Keratinocyte (primary cell): ENCODE measurements at regions not wholly inside any gene's neighbourhood (a gene's known extent, or its start where the extent isn't known, plus 50 kb on each side); places are given as distances from the start of the nearest gene placed in this dataset.

Experiments used
- DNase-seq: peaks from one replicate; pipeline ENCODE4 v3.0.0-alpha.2; 2011; ENCODE audit warnings: low read depth, missing footprints, low spot score
- FAIRE-seq: peaks from 2 replicates; lab custom pipeline; 2011; peaks lifted over from hg19 to GRCh38; lab: Jason Lieb, UNC
- H2AFZ ChIP-seq: 2 replicates; pipeline ENCODE4 v1.6.0; 2012; ENCODE audit warnings: low read length, control low read depth, inconsistent platforms; ENCODE audit not compliant: control insufficient read depth
- H3K27ac ChIP-seq: 2 replicates; pipeline ENCODE4 v1.5.1; 2011; ENCODE audit warnings: low read length; ENCODE audit not compliant: control insufficient read depth, insufficient read depth
- H3K27me3 ChIP-seq: 3 replicates; pipeline ENCODE4 v1.6.0; 2011; ENCODE audit warnings: low read length; ENCODE audit not compliant: control insufficient read depth, insufficient read depth; ENCODE audit errors: extremely low read depth
- H3K36me3 ChIP-seq, 2 experiments: 2 replicates in 1 of 2; 3 replicates in 1 of 2; pipeline ENCODE4 v1.5.1; 2011; ENCODE audit warnings: low read length in 2 of 2, mild to moderate bottlenecking in 1 of 2; ENCODE audit not compliant: control insufficient read depth in 2 of 2, insufficient read depth in 2 of 2; ENCODE audit errors: extremely low read depth in 1 of 2
- H3K4me1 ChIP-seq: 3 replicates; pipeline ENCODE4 v1.5.1; 2011; ENCODE audit warnings: low read length; ENCODE audit not compliant: control insufficient read depth, insufficient read depth; ENCODE audit errors: extremely low read depth
- H3K4me2 ChIP-seq: 3 replicates; pipeline ENCODE4 v1.6.0; 2011; ENCODE audit warnings: low read depth, low read length; ENCODE audit not compliant: control insufficient read depth, insufficient read depth; ENCODE audit errors: extremely low read depth
- H3K4me3 ChIP-seq, 3 experiments: fragments of 200-600 bp in 1 of 3; sonication (generic) in 1 of 3; 2 replicates in 2 of 3; 3 replicates in 1 of 3; pipeline ENCODE4 v1.5.1; 2011 to 2016; ENCODE audit warnings: low read length in 3 of 3, mild to moderate bottlenecking in 3 of 3, control low read depth in 2 of 3, inconsistent platforms in 1 of 3, low read depth in 1 of 3, mixed read lengths in 1 of 3, mixed run types in 1 of 3, moderate library complexity in 1 of 3; ENCODE audit not compliant: control insufficient read depth in 2 of 3, insufficient read depth in 2 of 3; ENCODE audit errors: extremely low read depth in 1 of 3
- H3K79me2 ChIP-seq: 2 replicates; pipeline ENCODE4 v1.6.0; 2012; ENCODE audit warnings: low read length; ENCODE audit not compliant: control insufficient read depth, insufficient read depth
- H3K9ac ChIP-seq: 3 replicates; pipeline ENCODE4 v1.6.0; 2011; ENCODE audit warnings: low read length; ENCODE audit not compliant: control insufficient read depth, insufficient read depth; ENCODE audit errors: extremely low read depth
- H3K9me1 ChIP-seq: 3 replicates; pipeline ENCODE4 v1.6.0; 2011; ENCODE audit warnings: low read length; ENCODE audit not compliant: control insufficient read depth, insufficient read depth; ENCODE audit errors: extremely low read depth
- H3K9me3 ChIP-seq: 2 replicates; pipeline ENCODE4 v1.5.1; 2012; ENCODE audit warnings: low read depth, low read length; ENCODE audit not compliant: control insufficient read depth
- H4K20me1 ChIP-seq: 3 replicates; pipeline ENCODE4 v1.6.0; 2011; ENCODE audit warnings: low read length; ENCODE audit not compliant: control insufficient read depth, insufficient read depth; ENCODE audit errors: extremely low read depth
- CTCF ChIP-seq, 3 experiments: IDR thresholded peaks in 1 of 3; conservative IDR thresholded peaks in 1 of 3; optimal IDR thresholded peaks in 1 of 3; 2 replicates in 2 of 3; 3 replicates in 1 of 3; pipeline versions ENCODE3 to v1.5.1; 2011; ENCODE audit warnings: low read length in 3 of 3, mild to moderate bottlenecking in 3 of 3, moderate library complexity in 2 of 3, control low read depth in 1 of 3, inconsistent platforms in 1 of 3; ENCODE audit not compliant: insufficient read depth in 2 of 3; ENCODE audit errors: extremely low read depth in 1 of 3
- EZH2 ChIP-seq: IDR thresholded peaks from one replicate; pipeline ENCODE4 v1.6.1; 2012; ENCODE audit warnings: inconsistent platforms, mild to moderate bottlenecking, low read length, moderate library complexity
- dilution Hi-C: fragments of 300-500 bp; cut with MboI; formaldehyde crosslinking; loops from one replicate; pipeline ENCODE4 v1.7.0; 2020; ENCODE audit warnings: low sequenced_read_pairs; ENCODE audit not compliant: extremely low pct_ligation_motif_present

GRCh38 chr6:187210-187861 lies 105.0 kb upstream of the DUSP22 start:
- dilution Hi-C loops: no loop called here
- H3K79me2 ChIP-seq: no peaks in the 10 kb centered on the region
- no peak overlapping the region for H3K27ac ChIP-seq
- no peaks in the 10 kb centered on the region for H3K4me1 ChIP-seq
- FAIRE-seq (no peak), DNase-seq (no peak)
- no peak overlapping the region for H3K4me2 ChIP-seq
- H3K36me3 ChIP-seq: no peaks in the 10 kb centered on the region
- no peaks in the 10 kb centered on the region for H4K20me1 ChIP-seq
- no peak overlapping the region for H3K4me3 ChIP-seq
- no peaks in the 10 kb centered on the region for H3K9me1 ChIP-seq
- no peaks in the 10 kb centered on the region for H3K9me3 ChIP-seq
- TF ChIP-seq CTCF (optimal IDR thresholded peaks at IDR 0.05 in 1 of 3, IDR thresholded peaks at IDR 0.05 in 1 of 3, conservative IDR thresholded peaks at IDR 0.05 in 1 of 3; ENCODE audit: extremely low read depth in 1 of 3, insufficient read depth in 2 of 3, low read length in 3 of 3) (no peak), EZH2 (no peak)
- H2AFZ ChIP-seq: no peak overlapping the region
- H3K9ac ChIP-seq: no peak overlapping the region
- no peaks in the 10 kb centered on the region for H3K27me3 ChIP-seq

- H3K4me1 ChIP-seq: no peaks in the 10 kb centered on the region
- FAIRE-seq (peak; percentile 39), DNase-seq (peak; percentile 50)
- H3K4me2 ChIP-seq: no peak overlapping the region
- no peak overlapping the region for H3K27ac ChIP-seq
- no peaks in the 10 kb centered on the region for H3K27me3 ChIP-seq
- H3K4me3 ChIP-seq: no peak overlapping the region
- peak overlapping the region; percentile 11 for H2AFZ ChIP-seq
- no peak overlapping the region for H3K9ac ChIP-seq
- dilution Hi-C loops: no loop called here
- H3K36me3 ChIP-seq: no peaks in the 10 kb centered on the region
- H3K9me1 ChIP-seq: no peaks in the 10 kb centered on the region
- peak; percentile 92 to 96 (median 93) for TF ChIP-seq CTCF (optimal IDR thresholded peaks at IDR 0.05 in 1 of 3, IDR thresholded peaks at IDR 0.05 in 1 of 3, conservative IDR thresholded peaks at IDR 0.05 in 1 of 3; ENCODE audit: extremely low read depth in 1 of 3, insufficient read depth in 2 of 3, low read length in 3 of 3)
- no peak for TF ChIP-seq EZH2
- H3K9me3 ChIP-seq: no peaks in the 10 kb centered on the region
- no peaks in the 10 kb centered on the region for H3K79me2 ChIP-seq
- no peaks in the 10 kb centered on the region for H4K20me1 ChIP-seq
These were observed 103.2 kb upstream of the DUSP22 start for GRCh38 chr6:188821-189655.
